ENCODE measurements at regions not wholly inside any gene's neighbourhood (a gene's known extent, or its start where the extent isn't known, plus 50 kb on each side); places are given as distances from the start of the nearest gene placed in this dataset.
A peak's percentile ranks its signal among the peaks of the same experiment; 100 is the strongest.
"Not testable (repeated sequence)": the region's sequence is repeated elsewhere in the genome, so short reads cannot be mapped to it uniquely, and the experiment has no call there.

- H3K4me1 ChIP-seq (ENCODE audit: insufficient read depth, low read length); H3K4me3 Mint-ChIP-seq; H3K36me3 Mint-ChIP-seq; DNase-seq; H3K27ac Mint-ChIP-seq; H3K27me3 Mint-ChIP-seq; H3K4me1 Mint-ChIP-seq; CTCF ChIA-PET; H3K9me3 Mint-ChIP-seq; H3K4me3 ChIP-seq (ENCODE audit: low read length); H3K27me3 ChIP-seq (ENCODE audit: insufficient read depth, low read length, poor library complexity, severe bottlenecking); H3K27ac ChIP-seq (ENCODE audit: low read depth, low read length); POLR2A ChIA-PET; H3K9me3 ChIP-seq (ENCODE audit: low read length); H3K36me3 ChIP-seq (ENCODE audit: insufficient read depth, low read length): not testable (repeated sequence)
These were observed 69.9 kb downstream of the ALG1L2 start for GRCh38 chr3:130151555-130151954.

- H3K4me1 ChIP-seq (ENCODE audit: insufficient read depth, low read length): not testable (repeated sequence)
These were observed 71.6 kb downstream of the ALG1L2 start for GRCh38 chr3:130153247-130153646.

GRCh38 chr3:130155464-130155863, 73.8 kb downstream of the ALG1L2 start:
- H3K36me3 ChIP-seq (ENCODE audit: insufficient read depth, low read length); H3K4me1 ChIP-seq (ENCODE audit: insufficient read depth, low read length); H3K27me3 ChIP-seq (ENCODE audit: insufficient read depth, low read length, poor library complexity, severe bottlenecking); H3K9me3 ChIP-seq (ENCODE audit: low read length); DNase-seq; H3K36me3 Mint-ChIP-seq; H3K27me3 Mint-ChIP-seq; H3K27ac Mint-ChIP-seq; CTCF ChIA-PET; H3K27ac ChIP-seq (ENCODE audit: low read depth, low read length); H3K4me1 Mint-ChIP-seq; H3K4me3 ChIP-seq (ENCODE audit: low read length); POLR2A ChIA-PET; H3K9me3 Mint-ChIP-seq; H3K4me3 Mint-ChIP-seq: not testable (repeated sequence)

More at GRCh38 chr3:130153247-130153646, 71.6 kb downstream of the ALG1L2 start:
- H3K27me3 Mint-ChIP-seq; H3K4me1 Mint-ChIP-seq; H3K9me3 ChIP-seq (ENCODE audit: low read length); H3K4me3 ChIP-seq (ENCODE audit: low read length); H3K27ac ChIP-seq (ENCODE audit: low read depth, low read length); DNase-seq; H3K27me3 ChIP-seq (ENCODE audit: insufficient read depth, low read length, poor library complexity, severe bottlenecking); CTCF ChIA-PET; H3K36me3 ChIP-seq (ENCODE audit: insufficient read depth, low read length); H3K9me3 Mint-ChIP-seq; H3K27ac Mint-ChIP-seq; H3K4me3 Mint-ChIP-seq; POLR2A ChIA-PET; H3K36me3 Mint-ChIP-seq: not testable (repeated sequence)

GRCh38 chr3:130166856-130167255, 85.2 kb downstream of the ALG1L2 start:
- H3K4me1 Mint-ChIP-seq; H3K4me3 Mint-ChIP-seq; H3K27me3 ChIP-seq (ENCODE audit: insufficient read depth, low read length, poor library complexity, severe bottlenecking); H3K9me3 ChIP-seq (ENCODE audit: low read length); DNase-seq; CTCF ChIA-PET; POLR2A ChIA-PET; H3K27ac ChIP-seq (ENCODE audit: low read depth, low read length); H3K4me1 ChIP-seq (ENCODE audit: insufficient read depth, low read length); H3K4me3 ChIP-seq (ENCODE audit: low read length); H3K27ac Mint-ChIP-seq; H3K27me3 Mint-ChIP-seq; H3K36me3 Mint-ChIP-seq; H3K36me3 ChIP-seq (ENCODE audit: insufficient read depth, low read length); H3K9me3 Mint-ChIP-seq: not testable (repeated sequence)

- H3K4me3 Mint-ChIP-seq; DNase-seq; H3K27ac Mint-ChIP-seq; H3K36me3 ChIP-seq (ENCODE audit: insufficient read depth, low read length); POLR2A ChIA-PET; H3K27me3 ChIP-seq (ENCODE audit: insufficient read depth, low read length, poor library complexity, severe bottlenecking); H3K27me3 Mint-ChIP-seq; H3K4me3 ChIP-seq (ENCODE audit: low read length); H3K9me3 ChIP-seq (ENCODE audit: low read length); H3K36me3 Mint-ChIP-seq; CTCF ChIA-PET; H3K27ac ChIP-seq (ENCODE audit: low read depth, low read length); H3K9me3 Mint-ChIP-seq: not testable (repeated sequence)
- peaks cover 20 to 23% (median 22%) of the 10 kb centered on the region in 3 donors for H3K4me1 Mint-ChIP-seq
- peaks cover 13% of the 10 kb centered on the region for H3K4me1 ChIP-seq (ENCODE audit: insufficient read depth, low read length)
These were observed 93.6 kb downstream of the ALG1L2 start for GRCh38 chr3:130175195-130175594.

- H3K36me3 Mint-ChIP-seq; POLR2A ChIA-PET; H3K9me3 ChIP-seq (ENCODE audit: low read length); H3K27ac ChIP-seq (ENCODE audit: low read depth, low read length); H3K9me3 Mint-ChIP-seq; H3K27me3 ChIP-seq (ENCODE audit: insufficient read depth, low read length, poor library complexity, severe bottlenecking); CTCF ChIA-PET; H3K36me3 ChIP-seq (ENCODE audit: insufficient read depth, low read length); H3K4me3 ChIP-seq (ENCODE audit: low read length); H3K27me3 Mint-ChIP-seq; H3K4me3 Mint-ChIP-seq; DNase-seq: not testable (repeated sequence)
- H3K27ac Mint-ChIP-seq: peak overlapping the region in 2 of 8 donors; percentile 3 to 95
- peaks cover 13% of the 10 kb centered on the region for H3K4me1 ChIP-seq (ENCODE audit: insufficient read depth, low read length)
- H3K4me1 Mint-ChIP-seq: peaks cover 21 to 25% (median 24%) of the 10 kb centered on the region in 3 donors
These were observed 95.0 kb downstream of the ALG1L2 start for GRCh38 chr3:130176476-130177256.

GRCh38 chr3:130178835-130179234, 97.2 kb downstream of the ALG1L2 start:
- Mint-ChIP-seq H3K27ac (peak overlapping the region; percentile 92 to 98 (median 94)), H3K4me1 (peaks cover 21 to 25% (median 24%) of the 10 kb centered on the region in 3 donors), H3K4me3 (peak overlapping the region; percentile 71 to 86 (median 84))
- peaks cover 13% of the 10 kb centered on the region for H3K4me1 ChIP-seq (ENCODE audit: insufficient read depth, low read length)
- H3K9me3 ChIP-seq (ENCODE audit: low read length); DNase-seq; H3K4me3 ChIP-seq (ENCODE audit: low read length); H3K36me3 Mint-ChIP-seq; CTCF ChIA-PET; H3K9me3 Mint-ChIP-seq; H3K27me3 Mint-ChIP-seq; H3K27me3 ChIP-seq (ENCODE audit: insufficient read depth, low read length, poor library complexity, severe bottlenecking); H3K36me3 ChIP-seq (ENCODE audit: insufficient read depth, low read length): not testable (repeated sequence)
- H3K27ac ChIP-seq (ENCODE audit: low read depth, low read length): peak overlapping the region; percentile 60
- POLR2A ChIA-PET: interaction anchor here (0.9 kb wide), 1 partner anchor 66 kb away, joined by 3 read pairs; no protein-coding TSS in a partner anchor

- H3K36me3 ChIP-seq (ENCODE audit: insufficient read depth, low read length); H3K9me3 ChIP-seq (ENCODE audit: low read length); H3K9me3 Mint-ChIP-seq; H3K27me3 ChIP-seq (ENCODE audit: insufficient read depth, low read length, poor library complexity, severe bottlenecking); H3K36me3 Mint-ChIP-seq; H3K27me3 Mint-ChIP-seq; CTCF ChIA-PET: not testable (repeated sequence)
- peak overlapping the region; percentile 60 for H3K27ac ChIP-seq (ENCODE audit: low read depth, low read length)
- Mint-ChIP-seq H3K4me1 (peaks cover 21 to 25% (median 24%) of the 10 kb centered on the region in 3 donors), H3K27ac (peak overlapping the region; percentile 92 to 98 (median 94)), H3K4me3 (peak overlapping the region; percentile 71 to 86 (median 84))
- peak overlapping the region; percentile 33 for H3K4me3 ChIP-seq (ENCODE audit: low read length)
- POLR2A ChIA-PET: interaction anchor here (0.9 kb wide), 1 partner anchor 67 kb away, joined by 3 read pairs; no protein-coding TSS in a partner anchor
- peak; percentile 27 to 81 (median 63) for DNase-seq
- peaks cover 13% of the 10 kb centered on the region for H3K4me1 ChIP-seq (ENCODE audit: insufficient read depth, low read length)
These were observed 97.8 kb downstream of the ALG1L2 start for GRCh38 chr3:130179353-130179970.

Data from CD8-positive, alpha-beta memory T cell (primary cell).